ENCODE measurements at regions not wholly inside any gene's neighbourhood (a gene's known extent, or its start where the extent isn't known, plus 50 kb on each side); places are given as distances from the start of the nearest gene placed in this dataset.
"Not testable (repeated sequence)": the region's sequence is repeated elsewhere in the genome, so short reads cannot be mapped to it uniquely, and the experiment has no call there.

DNA sequence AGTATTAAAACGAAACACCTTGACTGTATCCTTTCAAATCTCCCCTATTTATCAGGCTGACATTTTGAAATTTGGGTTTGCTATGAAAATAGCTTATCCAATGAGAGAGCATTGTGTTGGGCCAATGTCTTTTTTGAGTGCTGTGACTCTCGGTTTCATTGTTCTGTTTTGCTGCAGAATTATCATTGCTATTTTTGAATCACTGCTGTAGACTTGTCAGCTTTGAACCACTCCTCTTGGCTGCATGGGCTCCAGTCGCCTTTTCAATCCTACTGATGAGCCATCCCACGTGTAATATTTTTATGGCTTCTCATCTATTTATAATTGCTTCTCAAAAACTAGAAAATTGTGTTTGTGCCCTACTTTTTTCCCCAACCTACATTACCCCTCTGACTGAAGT lies 322.8 kb downstream of the LNPK start:
- TF ChIP-seq ARNT (IDR thresholded peaks at IDR 0.05): no peak
- TF ChIP-seq CTBP1 (IDR thresholded peaks at IDR 0.05; ENCODE audit: borderline replicate concordance): no peak
- no peak for TF ChIP-seq ELF4 (IDR thresholded peaks at IDR 0.05)
- no peak for TF ChIP-seq NFRKB (IDR thresholded peaks at IDR 0.05)
- TF ChIP-seq TARDBP (IDR thresholded peaks at IDR 0.05): no peak
- TF ChIP-seq L3MBTL2 (conservative IDR thresholded peaks at IDR 0.05): no peak
- no peak for TF ChIP-seq FOXA1 (IDR thresholded peaks at IDR 0.05)
- TF ChIP-seq FOXK2 (IDR thresholded peaks at IDR 0.05): no peak
- TF ChIP-seq BHLHE40 (IDR thresholded peaks at IDR 0.05; ENCODE audit: borderline replicate concordance): no peak
- TF ChIP-seq SP1 (IDR thresholded peaks at IDR 0.05): no peak
- CTCF ChIA-PET: no interaction called here
- POLR2A ChIA-PET: no interaction called here
- DNase-seq (ENCODE audit: extremely low spot score): no peak

DNA sequence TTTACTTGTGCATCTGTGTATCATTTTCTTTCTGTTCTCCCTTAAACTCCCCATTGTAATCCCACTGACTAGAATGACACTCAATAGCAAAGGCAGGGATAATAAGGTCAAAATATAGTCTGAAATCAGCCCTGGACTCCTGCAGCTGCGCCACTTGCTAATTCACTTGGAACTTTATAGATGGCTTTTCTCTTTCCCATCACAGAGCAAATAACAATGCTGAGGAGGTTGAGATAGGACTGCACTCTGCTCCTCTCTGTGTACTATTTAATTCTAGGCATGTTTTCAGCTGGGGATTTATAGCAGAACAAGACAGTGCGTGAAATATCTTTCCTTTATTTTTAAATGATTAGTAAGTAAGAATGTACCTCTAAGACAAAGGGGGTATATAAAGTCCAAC lies 324.2 kb downstream of the LNPK start:
- no peak for TF ChIP-seq HDGF (IDR thresholded peaks at IDR 0.05; ENCODE audit: borderline replicate concordance)
- TF ChIP-seq FOXK2 (IDR thresholded peaks at IDR 0.05): no peak
- no peak for TF ChIP-seq FOXM1 (IDR thresholded peaks at IDR 0.05; ENCODE audit: borderline replicate concordance)
- TF ChIP-seq, protein P1, sequence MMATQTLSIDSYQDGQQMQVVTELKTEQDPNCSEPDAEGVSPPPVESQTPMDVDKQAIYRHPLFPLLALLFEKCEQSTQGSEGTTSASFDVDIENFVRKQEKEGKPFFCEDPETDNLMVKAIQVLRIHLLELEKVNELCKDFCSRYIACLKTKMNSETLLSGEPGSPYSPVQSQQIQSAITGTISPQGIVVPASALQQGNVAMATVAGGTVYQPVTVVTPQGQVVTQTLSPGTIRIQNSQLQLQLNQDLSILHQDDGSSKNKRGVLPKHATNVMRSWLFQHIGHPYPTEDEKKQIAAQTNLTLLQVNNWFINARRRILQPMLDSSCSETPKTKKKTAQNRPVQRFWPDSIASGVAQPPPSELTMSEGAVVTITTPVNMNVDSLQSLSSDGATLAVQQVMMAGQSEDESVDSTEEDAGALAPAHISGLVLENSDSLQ (IDR thresholded peaks at IDR 0.05): no peak
- ChIA-PET CTCF (interaction anchor here (1.0 kb wide), 1 partner anchor 12 kb away, joined by 3 read pairs; no protein-coding TSS in a partner anchor), POLR2A (interaction anchor here (1.1 kb wide), 1 partner anchor 8 kb away, joined by 3 read pairs; no protein-coding TSS in a partner anchor)
- no peak for DNase-seq (ENCODE audit: extremely low spot score)

DNA sequence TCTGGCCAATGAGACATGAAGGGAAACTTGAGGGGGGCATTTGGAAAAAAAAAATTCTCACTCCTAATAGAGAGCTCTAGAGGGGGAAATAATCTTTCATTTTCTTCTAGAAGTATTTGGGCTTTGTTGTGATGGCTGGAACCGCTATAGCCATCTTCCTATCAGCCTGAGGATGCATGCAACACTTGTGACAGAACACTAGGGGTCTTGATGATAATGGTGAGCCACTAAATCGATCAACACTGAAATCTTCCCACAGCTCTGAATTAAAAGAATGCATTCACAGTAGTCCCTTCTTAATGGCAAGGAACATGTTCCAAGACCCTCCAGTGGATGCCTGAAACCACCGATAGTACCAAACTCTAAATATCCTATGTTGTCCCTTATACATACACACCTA lies 325.3 kb downstream of the LNPK start:
- ChIA-PET CTCF (interaction anchor here (0.8 kb wide), 1 partner anchor 13 kb away, joined by 3 read pairs; no protein-coding TSS in a partner anchor), POLR2A (no interaction called here)
- DNase-seq (ENCODE audit: extremely low spot score): peak; percentile 18
- no peak for TF ChIP-seq SP1 (IDR thresholded peaks at IDR 0.05)
- no peak for TF ChIP-seq ARNT (IDR thresholded peaks at IDR 0.05)
- no peak for TF ChIP-seq FOXA1 (IDR thresholded peaks at IDR 0.05)
- TF ChIP-seq ZNF384 (IDR thresholded peaks at IDR 0.05): no peak
- no peak for TF ChIP-seq FOXM1 (IDR thresholded peaks at IDR 0.05; ENCODE audit: borderline replicate concordance)
- TF ChIP-seq ELF4 (IDR thresholded peaks at IDR 0.05): no peak
- TF ChIP-seq HDGF (IDR thresholded peaks at IDR 0.05; ENCODE audit: borderline replicate concordance): no peak
- no peak for TF ChIP-seq LEF1 (IDR thresholded peaks at IDR 0.05; ENCODE audit: borderline replicate concordance)
- TF ChIP-seq TARDBP (IDR thresholded peaks at IDR 0.05): no peak
- no peak for TF ChIP-seq L3MBTL2 (conservative IDR thresholded peaks at IDR 0.05)
- TF ChIP-seq FOXK2 (IDR thresholded peaks at IDR 0.05): no peak
- no peak for TF ChIP-seq NFRKB (IDR thresholded peaks at IDR 0.05)
- TF ChIP-seq, protein P1 (IDR thresholded peaks at IDR 0.05): no peak
- no peak for TF ChIP-seq CTBP1 (IDR thresholded peaks at IDR 0.05; ENCODE audit: borderline replicate concordance)
- TF ChIP-seq SUZ12 (IDR thresholded peaks at IDR 0.05): no peak
- no peak for TF ChIP-seq BHLHE40 (IDR thresholded peaks at IDR 0.05; ENCODE audit: borderline replicate concordance)

DNA sequence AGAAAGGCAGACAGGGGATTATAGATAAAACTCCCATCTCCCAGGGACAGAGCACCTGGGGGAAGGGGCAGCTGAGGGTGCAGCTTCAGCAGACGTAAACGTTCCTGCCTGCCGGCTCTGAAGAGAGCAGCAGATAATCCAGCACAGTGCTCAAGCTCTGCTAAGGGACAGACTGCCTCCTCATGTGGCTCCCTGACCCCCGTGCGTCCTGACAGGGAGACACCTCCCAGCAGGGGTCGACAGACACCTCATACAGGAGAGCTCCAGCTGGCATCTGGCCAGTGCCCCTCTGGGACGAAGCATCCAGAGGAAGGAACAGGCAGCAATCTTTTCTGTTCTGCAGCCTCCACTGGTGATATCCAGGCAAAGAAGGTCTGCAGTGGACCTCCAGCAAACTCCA lies 333.3 kb downstream of the LNPK start:
- POLR2A ChIA-PET; CTCF ChIA-PET; DNase-seq (ENCODE audit: extremely low spot score): not testable (repeated sequence)

DNA sequence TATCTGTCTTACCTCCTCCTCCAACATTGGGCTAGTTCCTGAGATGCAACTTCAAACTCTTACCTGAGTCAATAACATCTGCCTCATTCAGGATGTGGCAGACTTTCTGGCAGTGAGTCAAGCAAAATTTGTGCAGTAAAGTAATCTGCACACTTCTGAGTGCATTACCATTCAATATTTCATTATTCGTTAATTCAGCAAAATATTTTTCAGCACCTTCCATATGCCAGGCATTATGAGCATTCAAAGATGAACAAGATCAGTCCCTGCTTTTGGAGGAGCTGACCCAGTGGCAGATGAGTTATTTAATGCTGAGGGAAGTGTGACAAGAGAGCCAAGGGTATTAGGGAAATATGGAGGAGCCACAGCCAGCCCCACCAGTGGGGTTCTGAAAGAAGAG lies 339.7 kb downstream of the LNPK start:
- POLR2A ChIA-PET: no interaction called here
- no peak for DNase-seq (ENCODE audit: extremely low spot score)
- TF ChIP-seq SUZ12 (IDR thresholded peaks at IDR 0.05) (no peak), FOXM1 (IDR thresholded peaks at IDR 0.05; ENCODE audit: borderline replicate concordance) (no peak), LEF1 (IDR thresholded peaks at IDR 0.05; ENCODE audit: borderline replicate concordance) (no peak), ARNT (IDR thresholded peaks at IDR 0.05) (no peak), BHLHE40 (IDR thresholded peaks at IDR 0.05; ENCODE audit: borderline replicate concordance) (no peak), CTBP1 (IDR thresholded peaks at IDR 0.05; ENCODE audit: borderline replicate concordance) (no peak), NFRKB (IDR thresholded peaks at IDR 0.05) (no peak), FOXK2 (IDR thresholded peaks at IDR 0.05) (no peak), SP1 (IDR thresholded peaks at IDR 0.05) (no peak), HDGF (IDR thresholded peaks at IDR 0.05; ENCODE audit: borderline replicate concordance) (no peak), L3MBTL2 (conservative IDR thresholded peaks at IDR 0.05) (no peak), ELF4 (IDR thresholded peaks at IDR 0.05) (no peak), ZNF384 (IDR thresholded peaks at IDR 0.05) (no peak), TARDBP (IDR thresholded peaks at IDR 0.05) (no peak)
- TF ChIP-seq, protein P1 (IDR thresholded peaks at IDR 0.05): no peak
- CTCF ChIA-PET: no interaction called here

DNA sequence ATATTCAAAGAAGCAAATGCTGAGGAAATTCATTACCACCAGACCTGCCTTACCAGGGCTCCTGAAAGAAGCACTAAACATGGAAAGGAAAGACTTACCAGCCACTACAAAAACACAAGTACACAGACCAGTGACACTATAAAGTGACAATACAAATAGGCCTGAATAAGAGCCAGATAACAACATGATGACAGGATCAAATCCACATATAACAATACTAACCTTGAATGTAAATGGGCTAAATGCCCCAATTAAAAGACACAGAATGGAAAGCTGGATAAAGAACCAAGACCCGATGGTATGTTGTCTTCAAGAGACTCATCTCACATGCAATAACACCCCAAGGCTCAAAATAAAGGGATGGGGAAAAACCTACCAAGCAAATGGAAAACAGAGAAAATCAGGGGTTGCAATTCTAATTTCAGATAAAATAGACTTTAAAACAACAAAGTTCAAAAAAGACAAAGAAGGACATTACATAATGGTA lies 353.4 kb downstream of the LNPK start:
- CTCF ChIA-PET: no interaction called here
- POLR2A ChIA-PET: no interaction called here
- no peak for DNase-seq (ENCODE audit: extremely low spot score)
- TF ChIP-seq, protein P1 (IDR thresholded peaks at IDR 0.05): no peak
- no peak for TF ChIP-seq L3MBTL2 (conservative IDR thresholded peaks at IDR 0.05)
- TF ChIP-seq TARDBP (IDR thresholded peaks at IDR 0.05): no peak
- no peak for TF ChIP-seq SP1 (IDR thresholded peaks at IDR 0.05)
- TF ChIP-seq CTBP1 (IDR thresholded peaks at IDR 0.05; ENCODE audit: borderline replicate concordance): no peak
- TF ChIP-seq SUZ12 (IDR thresholded peaks at IDR 0.05): no peak
- no peak for TF ChIP-seq BHLHE40 (IDR thresholded peaks at IDR 0.05; ENCODE audit: borderline replicate concordance)
- TF ChIP-seq HDGF (IDR thresholded peaks at IDR 0.05; ENCODE audit: borderline replicate concordance): no peak
- no peak for TF ChIP-seq ARNT (IDR thresholded peaks at IDR 0.05)
- TF ChIP-seq ZNF384 (IDR thresholded peaks at IDR 0.05): no peak
- no peak for TF ChIP-seq FOXA1 (IDR thresholded peaks at IDR 0.05)
- no peak for TF ChIP-seq NFRKB (IDR thresholded peaks at IDR 0.05)
- no peak for TF ChIP-seq LEF1 (IDR thresholded peaks at IDR 0.05; ENCODE audit: borderline replicate concordance)
- no peak for TF ChIP-seq ELF4 (IDR thresholded peaks at IDR 0.05)
